Bronchial epithelial cell (primary cell): ENCODE measurements at regions not wholly inside any gene's neighbourhood (a gene's known extent, or its start where the extent isn't known, plus 50 kb on each side); places are given as distances from the start of the nearest gene placed in this dataset.

Experiments used
- DNase-seq: peaks from one replicate; pipeline ENCODE4 v3.0.0-alpha.2; 2010; ENCODE audit warnings: low read depth
- FAIRE-seq: peaks from 2 replicates; lab custom pipeline; 2011; peaks lifted over from hg19 to GRCh38; lab: Jason Lieb, UNC
- H3K27me3 ChIP-seq: 2 replicates; pipeline ENCODE4 v1.5.1; 2011; ENCODE audit warnings: low read length; ENCODE audit not compliant: control insufficient read depth, insufficient read depth
- H3K36me3 ChIP-seq: 2 replicates; pipeline ENCODE4 v1.5.1; 2011; ENCODE audit warnings: low read length; ENCODE audit not compliant: control insufficient read depth, insufficient read depth
- H3K4me3 ChIP-seq: 2 replicates; pipeline ENCODE4 v1.5.1; 2011; ENCODE audit warnings: mild to moderate bottlenecking, low read depth, low read length, control low read depth
- CTCF ChIP-seq: IDR thresholded peaks from 2 replicates; pipeline ENCODE4 v1.5.1; 2011; ENCODE audit warnings: mild to moderate bottlenecking, moderate library complexity, low read length, control low read depth, inconsistent platforms; ENCODE audit not compliant: insufficient read depth, severe bottlenecking

- no peak overlapping the region for H3K4me3 ChIP-seq
- no peak for TF ChIP-seq CTCF
- FAIRE-seq = no peak
- no peak for DNase-seq
- no peaks in the 10 kb centered on the region for H3K27me3 ChIP-seq
- H3K36me3 ChIP-seq = no peaks in the 10 kb centered on the region
Measured at GRCh38 chr9:117987945-117988344, 283.7 kb downstream of the TLR4 start.

GRCh38 chr9:117992006-117992405, 287.8 kb downstream of the TLR4 start:
- FAIRE-seq (no peak), DNase-seq (no peak)
- Histone ChIP-seq H3K36me3 (no peaks in the 10 kb centered on the region), H3K27me3 (no peaks in the 10 kb centered on the region), H3K4me3 (no peak overlapping the region)
- no peak for TF ChIP-seq CTCF

GRCh38 chr9:118000581-118000980, 296.4 kb downstream of the TLR4 start:
- H3K27me3 ChIP-seq = no peaks in the 10 kb centered on the region
- H3K4me3 ChIP-seq = no peak overlapping the region
- H3K36me3 ChIP-seq = no peaks in the 10 kb centered on the region
- FAIRE-seq (no peak), DNase-seq (no peak)
- no peak for TF ChIP-seq CTCF

GRCh38 chr9:118003240-118003639, 299.0 kb downstream of the TLR4 start:
- DNase-seq = no peak
- Histone ChIP-seq H3K36me3 (no peaks in the 10 kb centered on the region), H3K27me3 (no peaks in the 10 kb centered on the region), H3K4me3 (no peak overlapping the region)
- no peak for FAIRE-seq
- TF ChIP-seq CTCF = no peak

- Histone ChIP-seq H3K4me3 (no peak overlapping the region), H3K36me3 (no peaks in the 10 kb centered on the region), H3K27me3 (no peaks in the 10 kb centered on the region)
- no peak for TF ChIP-seq CTCF
- DNase-seq = no peak
- FAIRE-seq = no peak
Measured at GRCh38 chr9:118008246-118008645, 304.0 kb downstream of the TLR4 start.

GRCh38 chr9:118009614-118010013, 305.4 kb downstream of the TLR4 start:
- FAIRE-seq (no peak), DNase-seq (peak; percentile 15)
- no peaks in the 10 kb centered on the region for H3K27me3 ChIP-seq
- no peak for TF ChIP-seq CTCF
- no peak overlapping the region for H3K4me3 ChIP-seq
- no peaks in the 10 kb centered on the region for H3K36me3 ChIP-seq
